ENCODE measurements at regions not wholly inside any gene's neighbourhood (a gene's known extent, or its start where the extent isn't known, plus 50 kb on each side); places are given as distances from the start of the nearest gene placed in this dataset.
A peak's percentile ranks its signal among the peaks of the same experiment; 100 is the strongest.

DNA sequence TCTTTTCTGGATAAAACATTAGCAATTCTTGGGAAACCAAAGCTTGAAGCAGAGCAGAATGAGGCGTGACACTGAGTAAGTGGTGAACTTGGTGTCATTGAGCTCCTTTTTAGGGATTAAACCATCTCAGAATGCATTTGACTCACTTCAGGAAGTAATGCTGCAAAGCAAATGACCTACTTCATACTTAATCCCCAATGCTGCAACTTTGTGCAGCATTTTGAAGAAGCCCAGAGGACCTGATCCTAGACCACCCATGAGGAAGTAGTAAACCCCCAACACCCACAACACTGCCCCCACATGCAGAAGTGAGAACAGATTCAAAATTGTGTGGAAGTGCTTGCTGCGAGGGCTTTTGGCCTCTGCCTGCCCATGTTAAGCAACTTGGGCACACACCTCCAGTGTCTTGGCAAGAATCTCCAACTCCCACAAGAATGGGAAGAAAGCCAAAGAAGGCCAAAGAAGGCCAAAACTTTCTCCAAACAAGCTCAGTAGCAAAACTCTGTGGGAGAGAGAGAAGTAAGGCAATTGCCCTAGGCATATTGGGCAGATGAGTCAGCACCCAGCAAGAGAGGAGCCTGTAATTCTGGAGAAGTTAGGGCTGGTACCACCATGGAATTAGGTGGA lies 69.2 kb upstream of the ETV6 start:
- TF ChIP-seq, protein P1, sequence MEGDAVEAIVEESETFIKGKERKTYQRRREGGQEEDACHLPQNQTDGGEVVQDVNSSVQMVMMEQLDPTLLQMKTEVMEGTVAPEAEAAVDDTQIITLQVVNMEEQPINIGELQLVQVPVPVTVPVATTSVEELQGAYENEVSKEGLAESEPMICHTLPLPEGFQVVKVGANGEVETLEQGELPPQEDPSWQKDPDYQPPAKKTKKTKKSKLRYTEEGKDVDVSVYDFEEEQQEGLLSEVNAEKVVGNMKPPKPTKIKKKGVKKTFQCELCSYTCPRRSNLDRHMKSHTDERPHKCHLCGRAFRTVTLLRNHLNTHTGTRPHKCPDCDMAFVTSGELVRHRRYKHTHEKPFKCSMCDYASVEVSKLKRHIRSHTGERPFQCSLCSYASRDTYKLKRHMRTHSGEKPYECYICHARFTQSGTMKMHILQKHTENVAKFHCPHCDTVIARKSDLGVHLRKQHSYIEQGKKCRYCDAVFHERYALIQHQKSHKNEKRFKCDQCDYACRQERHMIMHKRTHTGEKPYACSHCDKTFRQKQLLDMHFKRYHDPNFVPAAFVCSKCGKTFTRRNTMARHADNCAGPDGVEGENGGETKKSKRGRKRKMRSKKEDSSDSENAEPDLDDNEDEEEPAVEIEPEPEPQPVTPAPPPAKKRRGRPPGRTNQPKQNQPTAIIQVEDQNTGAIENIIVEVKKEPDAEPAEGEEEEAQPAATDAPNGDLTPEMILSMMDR (IDR thresholded peaks at IDR 0.05): peak in 1 of 6 experiments; percentile 4
- no peak for TF ChIP-seq POLR2A (IDR thresholded peaks at IDR 0.05)

Data from esophagus squamous epithelium (tissue), 4 donors.